NOMO-1 (cell line): ENCODE measurements at regions not wholly inside any gene's neighbourhood (a gene's known extent, or its start where the extent isn't known, plus 50 kb on each side); places are given as distances from the start of the nearest gene placed in this dataset.
A peak's percentile ranks its signal among the peaks of the same experiment; 100 is the strongest.

Experiments used
- DNase-seq, 2 experiments: peaks; one replicate each; lab custom pipeline; 2025; ENCODE audit not compliant: unreplicated experiment in 2 of 2; lab: John Stamatoyannopoulos, UW

DNA sequence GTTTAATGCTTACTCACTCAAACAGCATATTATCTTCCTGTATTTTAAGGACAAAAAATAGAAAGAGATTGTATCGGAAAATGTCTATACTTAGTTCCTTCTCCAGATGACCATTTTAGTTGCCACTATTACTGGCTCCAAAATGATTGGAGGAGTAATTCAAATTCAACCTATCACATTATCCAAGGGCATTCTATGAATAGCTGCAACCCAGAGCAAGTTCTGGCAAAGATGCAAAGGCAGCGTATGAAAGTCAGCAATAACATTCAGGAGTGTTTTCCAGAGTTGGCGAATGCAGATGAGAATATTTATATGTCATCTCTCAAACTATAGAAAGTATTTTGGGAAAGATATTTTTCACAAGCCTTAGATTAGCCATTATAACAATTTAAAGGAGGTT lies 389.8 kb upstream of the ADGRL2 start:
- DNase-seq, result no peak

DNA sequence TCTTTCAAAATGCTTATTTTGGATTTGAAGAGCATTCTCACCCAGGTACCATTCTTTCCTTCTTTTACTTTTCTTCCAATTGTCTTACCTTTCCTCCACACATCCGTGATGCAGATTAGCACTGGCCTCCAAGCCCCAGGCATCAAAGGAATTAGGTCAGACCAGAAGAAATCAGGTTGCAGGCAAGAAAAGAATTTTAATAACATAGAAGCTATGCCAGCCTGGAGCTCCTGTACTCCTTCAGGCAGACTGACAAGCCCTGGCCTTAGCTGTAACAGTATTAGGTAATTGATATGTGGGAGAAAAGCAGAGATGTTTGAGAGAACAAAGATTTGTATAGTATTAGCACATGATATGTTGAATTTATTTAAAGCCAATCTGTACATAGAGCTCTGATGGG lies 390.4 kb upstream of the ADGRL2 start:
- DNase-seq, result no peak

DNA sequence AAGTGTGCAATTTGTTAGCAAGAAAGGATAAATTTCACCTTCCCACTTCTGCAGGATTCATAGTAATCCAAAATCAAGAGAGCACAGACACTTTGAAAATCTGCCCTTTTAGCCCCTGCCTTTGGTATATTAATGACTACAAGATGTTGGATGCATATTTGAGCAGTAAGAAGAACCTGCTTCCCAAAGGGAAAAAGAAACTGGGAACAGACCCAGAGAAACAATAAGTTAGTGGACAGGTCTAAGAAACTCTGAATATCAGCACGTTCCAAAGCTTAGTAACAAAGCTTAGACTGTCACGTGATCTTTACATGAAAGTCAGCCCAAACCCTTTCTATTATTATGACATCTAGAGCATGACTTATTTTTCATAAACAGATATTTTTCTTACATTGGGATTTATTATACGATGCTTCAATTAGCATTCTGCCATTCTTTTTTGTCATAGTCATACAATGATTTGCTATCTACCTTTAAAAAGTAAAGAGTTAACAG lies 390.9 kb upstream of the ADGRL2 start:
- DNase-seq, result no peak

DNA sequence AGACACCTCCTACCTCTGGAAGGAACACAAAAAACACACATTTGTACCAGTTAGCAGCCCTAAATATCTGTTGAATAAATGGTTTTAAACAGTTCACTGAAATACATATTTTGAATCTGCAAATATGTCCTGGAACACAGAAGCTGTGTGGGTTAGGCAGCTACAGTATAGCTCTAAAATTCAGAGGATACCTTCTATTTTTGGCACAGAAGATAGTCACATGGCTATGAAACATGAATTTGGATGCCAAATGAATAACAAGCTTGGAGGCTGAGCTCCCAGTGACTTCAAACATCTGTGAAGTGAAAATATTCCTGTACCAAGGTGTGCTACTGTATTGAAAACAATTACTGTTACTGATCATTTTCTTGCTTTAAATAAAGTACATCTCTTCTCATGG lies 391.5 kb upstream of the ADGRL2 start:
- DNase-seq, result no peak

DNA sequence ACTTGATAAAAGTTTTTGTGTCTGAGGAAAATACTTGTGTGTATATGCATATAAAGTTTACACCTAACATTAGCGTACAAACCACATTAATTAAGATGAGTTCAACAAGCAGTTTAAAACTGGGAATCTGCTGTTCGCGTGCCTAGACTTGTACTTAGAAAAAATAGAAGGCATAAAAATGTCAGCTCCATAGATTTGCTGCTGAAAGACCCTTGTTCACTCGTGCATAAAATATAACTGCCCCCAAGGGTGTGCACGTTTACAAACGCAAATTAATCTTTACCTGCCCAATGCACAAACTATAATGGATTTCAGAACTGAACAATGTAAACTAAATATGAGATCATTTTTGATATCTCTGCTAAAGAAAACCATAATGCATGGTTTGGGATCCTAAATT lies 392.3 kb upstream of the ADGRL2 start:
- no peak for DNase-seq

DNA sequence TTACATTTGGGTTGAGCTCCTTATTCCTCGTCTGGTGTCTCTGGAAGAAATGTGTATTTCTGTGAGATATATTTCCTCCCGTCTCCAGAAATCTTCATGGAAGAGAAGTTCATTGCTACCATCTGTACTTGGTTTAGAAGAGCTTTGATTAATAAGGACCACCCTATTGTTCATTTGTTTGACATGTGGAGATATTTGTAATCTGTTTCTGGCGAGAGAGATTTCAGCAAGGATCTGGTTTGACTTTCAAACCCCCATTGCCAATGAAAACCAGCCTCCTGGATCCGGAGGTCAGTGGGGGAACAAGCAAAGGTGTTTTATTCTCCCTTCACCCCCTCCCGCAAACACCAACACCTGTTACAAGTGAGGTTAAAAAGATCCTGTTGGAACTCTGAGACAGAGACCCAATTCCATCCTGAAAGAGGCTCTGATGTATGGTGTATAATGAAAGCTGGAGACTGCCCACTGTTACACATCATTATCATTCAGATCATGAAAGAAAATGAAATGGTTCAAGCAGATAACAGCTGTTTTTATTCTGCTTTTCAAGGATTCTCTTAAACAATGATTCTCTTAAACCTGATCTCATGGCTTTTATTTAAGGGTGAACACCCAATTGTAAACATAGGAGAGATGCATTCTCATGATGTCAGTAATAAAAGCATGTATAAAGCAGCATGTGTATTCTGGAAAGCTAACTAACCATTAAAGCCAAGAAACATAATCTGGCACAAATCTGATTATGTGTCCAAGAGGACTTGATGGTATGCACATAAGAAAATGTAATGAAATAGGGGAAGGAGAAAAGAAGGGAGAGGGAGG lies 393.5 kb upstream of the ADGRL2 start:
- DNase-seq, result no peak

DNA sequence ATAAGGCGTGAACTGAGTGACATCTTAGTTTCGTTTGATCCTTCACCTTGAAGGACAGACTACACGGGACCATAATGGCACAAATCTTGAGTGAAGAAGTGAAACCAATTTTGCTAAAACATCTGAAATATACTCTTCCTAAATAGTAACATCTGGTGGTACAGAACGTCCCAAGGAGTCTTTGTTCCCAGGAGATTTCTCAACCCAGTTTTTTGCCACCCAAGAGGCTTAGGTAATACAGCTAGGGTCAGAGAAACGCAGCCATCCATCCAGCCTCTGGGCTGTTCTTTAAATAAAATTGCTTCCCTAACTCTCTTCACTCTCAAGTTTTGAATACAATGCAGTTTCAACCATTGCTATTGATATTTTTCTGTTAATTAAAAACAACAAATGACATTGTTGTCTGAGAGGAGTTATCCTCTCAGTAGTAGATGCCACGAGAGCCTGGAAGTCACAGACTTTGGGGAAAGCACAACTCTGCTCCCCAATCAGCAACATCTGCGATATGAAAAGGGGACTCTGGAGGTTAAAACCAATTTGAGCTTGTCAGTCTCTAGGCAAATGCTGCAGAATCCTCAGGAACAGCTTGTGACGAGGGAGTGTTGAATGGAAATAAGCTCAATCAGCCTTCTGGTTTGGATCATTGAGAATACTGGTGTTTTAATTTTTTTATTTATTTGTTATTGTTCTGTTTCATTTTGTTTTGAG lies 394.3 kb upstream of the ADGRL2 start:
- DNase-seq, result peak; percentile 35 to 57

DNA sequence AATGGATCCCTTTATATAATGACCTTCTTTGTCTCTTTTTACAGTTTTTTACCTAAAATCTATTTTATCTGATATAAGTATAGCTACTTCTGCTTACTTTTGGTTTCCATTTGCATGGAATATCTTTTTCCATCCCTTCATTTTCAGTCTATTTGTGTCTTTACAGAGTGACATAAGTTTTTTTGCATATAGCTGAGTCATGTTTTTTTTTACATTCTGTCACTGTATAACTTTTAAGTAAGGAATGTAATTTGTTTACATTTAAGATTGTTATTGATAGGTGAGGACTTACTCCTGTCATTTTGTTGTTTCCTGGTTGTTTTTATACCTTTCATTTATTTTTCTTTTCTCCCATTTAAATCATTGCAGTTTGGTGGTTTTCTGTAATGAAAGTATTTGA lies 402.7 kb upstream of the ADGRL2 start:
- DNase-seq, result no peak

DNA sequence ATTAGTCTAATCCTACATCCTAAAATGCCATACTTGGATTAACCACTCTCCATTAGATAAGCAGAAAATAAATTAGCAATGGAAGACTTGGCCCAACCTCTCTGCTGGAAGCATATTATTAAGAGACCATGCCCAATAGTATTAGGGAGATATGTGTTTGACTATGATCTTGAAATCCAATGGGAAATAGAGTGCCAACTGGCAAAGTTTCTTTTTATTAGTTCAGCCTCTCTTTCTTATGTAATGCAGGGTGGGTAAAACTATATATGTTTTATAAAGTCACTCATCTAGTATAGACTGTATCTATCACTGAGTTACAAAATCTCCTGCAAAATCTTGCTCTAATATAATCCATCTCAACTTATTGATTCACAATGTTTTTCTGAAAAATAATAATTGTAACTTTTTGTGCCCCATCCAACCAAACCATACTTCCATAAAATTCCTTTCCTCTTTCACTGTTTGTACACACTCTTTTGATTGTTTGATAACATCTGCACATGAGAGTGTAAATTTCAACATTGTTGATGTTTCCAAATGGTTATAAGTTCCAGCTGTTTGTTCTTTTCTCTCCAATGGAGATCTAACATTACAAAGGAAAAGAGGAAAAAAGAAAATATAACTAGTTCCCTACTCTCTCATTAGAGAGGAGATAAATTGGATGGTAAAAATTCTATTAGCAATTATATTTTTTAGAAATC lies 408.1 kb upstream of the ADGRL2 start:
- no peak for DNase-seq

DNA sequence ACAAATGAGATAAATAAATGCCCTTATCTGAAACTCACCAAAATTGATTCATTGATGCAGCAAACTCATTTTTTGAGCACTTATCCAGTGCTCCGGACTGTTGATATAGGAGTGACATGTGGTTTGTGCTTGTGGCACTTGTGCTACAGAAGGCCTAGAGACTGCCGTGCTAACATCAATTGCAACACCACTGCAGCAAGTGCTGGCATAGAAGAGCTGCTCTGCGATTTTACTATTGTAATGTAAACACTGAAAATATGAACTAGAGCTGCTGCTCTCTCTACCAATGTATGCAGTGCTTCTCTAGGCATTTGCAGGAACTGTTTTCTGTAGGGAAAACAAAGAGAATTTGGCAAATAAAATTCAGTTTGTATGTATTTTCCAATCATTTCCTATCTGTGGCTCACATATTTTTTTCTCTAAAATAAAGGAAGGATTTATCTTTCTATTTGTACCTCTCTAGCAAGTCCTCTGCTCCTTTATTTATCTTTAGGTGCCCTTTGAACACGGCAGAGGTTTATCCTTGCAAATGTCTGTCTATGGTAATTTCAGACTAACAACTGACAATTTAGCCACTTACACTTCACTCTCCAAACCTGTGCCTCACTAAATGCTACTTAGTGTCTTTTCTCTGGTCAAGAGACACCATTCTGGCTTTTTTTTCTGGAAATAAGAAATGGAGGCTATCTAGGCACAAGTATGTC lies 409.5 kb upstream of the ADGRL2 start:
- DNase-seq, result peak in 1 of 2 experiments; percentile 29

DNA sequence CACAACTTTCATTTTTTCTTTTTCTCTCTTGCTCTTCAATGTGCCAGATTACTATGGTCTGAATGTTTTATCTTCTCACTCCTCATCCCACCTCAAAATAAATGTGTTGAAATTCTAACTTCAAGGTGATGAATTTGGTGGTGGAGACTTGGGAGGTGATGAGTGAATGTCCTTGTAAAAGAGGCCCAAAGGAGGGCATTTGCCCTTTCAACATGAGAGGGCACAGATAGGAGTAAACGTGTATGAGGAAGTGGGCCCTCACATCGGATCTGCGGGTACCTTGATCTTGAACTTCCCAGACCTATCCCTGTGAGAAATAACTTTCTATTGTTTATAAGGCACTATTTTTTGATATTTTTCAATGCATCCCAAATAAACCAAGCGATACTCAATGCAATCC lies 412.3 kb upstream of the ADGRL2 start:
- DNase-seq, result no peak

DNA sequence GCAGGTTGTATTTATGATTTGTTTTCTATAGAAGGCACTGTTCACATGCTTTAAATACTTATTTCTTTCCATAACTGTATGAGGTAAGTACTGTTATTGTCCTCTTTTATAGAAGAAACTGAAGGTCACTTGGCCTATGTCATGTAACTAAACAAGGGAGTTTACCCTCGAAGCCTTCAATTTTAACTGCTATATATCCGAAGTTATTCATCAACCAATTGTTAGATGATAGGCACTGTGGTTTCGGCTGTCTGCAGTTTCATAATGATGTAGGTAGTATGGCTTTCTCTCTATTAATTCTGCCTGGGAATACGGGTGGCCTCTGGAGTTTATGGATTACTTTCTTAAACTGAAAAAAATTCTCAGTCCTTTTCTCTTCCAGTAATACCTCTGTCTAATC lies 413.3 kb upstream of the ADGRL2 start:
- no peak for DNase-seq

DNA sequence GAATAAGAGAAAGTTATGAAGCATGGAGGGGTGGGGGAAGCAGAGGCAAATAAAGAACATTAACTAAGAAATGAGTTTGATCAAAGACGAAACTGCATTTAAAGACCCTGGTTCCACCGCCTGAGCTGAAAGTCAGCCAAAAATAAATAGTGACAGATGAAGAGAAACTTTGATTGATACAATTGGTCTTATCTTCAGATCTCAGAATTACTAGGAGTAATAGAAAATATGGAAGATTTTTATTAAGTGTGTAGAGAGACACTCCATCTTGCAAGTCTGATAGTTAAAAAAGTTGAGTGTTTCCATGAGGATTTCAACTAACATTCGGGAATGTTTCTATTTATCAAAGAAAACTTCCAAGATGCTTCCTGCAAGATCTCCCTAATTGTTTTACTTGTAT lies 418.2 kb upstream of the ADGRL2 start:
- no peak for DNase-seq

DNA sequence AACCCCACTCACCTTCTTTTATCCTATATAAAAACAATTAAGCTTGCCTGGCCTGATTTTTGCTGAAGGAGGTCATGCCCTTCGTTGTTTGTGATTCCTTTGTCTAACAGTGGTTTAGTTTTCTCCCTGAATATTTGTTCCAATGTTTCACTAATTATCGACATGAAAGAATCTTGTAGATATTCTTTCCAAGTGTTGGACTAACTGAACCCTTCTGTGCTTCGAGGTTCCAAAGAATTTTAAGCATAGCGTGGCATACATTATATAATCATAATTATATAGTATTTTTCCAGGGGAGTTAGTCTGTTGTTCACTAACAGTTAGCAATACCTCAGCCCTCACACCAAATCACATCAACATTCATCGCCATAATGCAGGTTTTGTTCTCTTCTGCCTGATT lies 418.9 kb upstream of the ADGRL2 start:
- DNase-seq, result no peak

DNA sequence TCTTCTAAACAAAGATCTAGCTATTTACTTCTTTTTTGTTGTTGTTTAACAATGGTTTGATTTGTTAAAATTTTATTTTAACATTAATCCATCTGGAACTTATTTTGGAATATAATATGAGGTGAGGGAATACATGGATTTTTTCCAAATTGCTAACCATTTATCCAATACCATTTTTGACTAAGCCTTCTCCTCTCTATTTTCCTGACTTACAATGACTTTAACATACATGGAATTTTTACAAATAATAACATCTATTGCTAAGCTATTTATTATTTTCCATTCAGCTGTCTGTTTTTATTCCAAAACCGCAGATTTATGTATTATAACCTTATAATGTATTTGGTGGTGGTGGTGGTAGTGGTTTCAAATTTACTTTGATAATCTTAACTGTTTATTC lies 420.3 kb upstream of the ADGRL2 start:
- DNase-seq, result no peak

DNA sequence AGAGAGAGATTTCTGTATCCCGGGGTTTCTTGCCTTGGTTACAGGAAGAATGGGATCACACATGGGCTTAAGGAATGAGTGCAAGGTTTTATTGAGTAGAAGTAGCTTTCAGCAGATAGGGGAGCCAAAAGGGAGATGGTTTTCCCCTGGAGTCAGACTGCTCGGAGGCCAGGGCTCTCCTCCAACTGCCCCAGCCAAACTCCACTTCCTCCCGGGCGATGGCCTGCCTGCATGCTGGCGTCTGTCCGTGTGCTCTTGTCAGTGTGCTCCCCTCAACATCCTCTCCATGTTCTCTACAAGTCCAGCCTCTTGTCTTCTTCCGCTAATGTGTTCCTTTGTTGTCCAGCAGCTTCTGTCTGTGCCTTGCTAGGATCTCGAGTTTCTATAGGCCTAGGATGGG lies 421.3 kb upstream of the ADGRL2 start:
- no peak for DNase-seq

DNA sequence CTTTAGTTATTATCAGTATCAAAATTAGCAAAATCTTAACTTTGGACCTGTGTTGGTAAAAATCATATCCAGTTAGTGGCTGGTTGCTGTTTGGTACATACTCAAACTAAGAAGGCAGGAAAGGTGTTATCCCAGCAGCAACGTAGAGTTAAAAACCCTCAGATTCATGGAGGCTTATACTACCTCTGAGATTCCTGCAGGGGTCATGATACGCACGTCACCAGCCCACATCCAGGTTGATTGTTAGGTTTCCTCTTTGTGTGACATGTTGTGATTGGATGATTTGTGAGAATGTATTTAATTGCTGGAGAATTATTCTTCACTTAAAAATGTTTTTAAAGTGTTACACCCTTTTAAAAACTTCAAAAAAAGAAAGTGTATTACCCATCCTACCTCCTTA lies 423.3 kb upstream of the ADGRL2 start:
- no peak for DNase-seq

DNA sequence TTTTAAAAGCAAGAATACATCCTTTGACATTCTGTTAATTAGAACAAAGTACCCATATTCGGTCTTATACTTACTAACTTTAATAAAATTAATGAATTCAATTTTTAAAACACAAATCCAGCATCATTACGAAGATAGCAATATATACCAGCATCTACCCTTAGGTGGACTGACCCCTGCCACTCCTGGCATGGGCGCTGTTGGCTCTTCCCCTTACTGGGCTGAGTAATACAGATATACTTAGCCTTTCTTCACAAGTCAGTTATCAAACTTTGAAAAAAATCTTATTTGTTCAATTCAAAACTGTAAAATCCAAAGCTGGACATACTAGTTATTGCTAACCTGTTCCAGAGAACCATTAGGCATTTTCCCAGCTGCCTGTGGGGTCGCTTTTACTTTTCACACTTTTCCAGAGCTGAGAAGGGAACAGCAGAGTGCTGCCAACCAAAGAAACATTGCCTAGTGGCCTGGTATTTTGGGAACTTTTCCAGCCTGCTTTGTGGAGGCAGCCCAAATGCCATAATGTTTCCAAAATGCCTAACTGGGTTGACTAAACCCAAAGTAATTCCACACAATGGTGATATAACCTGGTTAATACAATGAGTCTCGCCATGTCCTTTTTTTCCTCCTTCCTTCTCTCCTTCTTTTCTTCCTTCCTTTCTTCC lies 424.7 kb upstream of the ADGRL2 start:
- no peak for DNase-seq

DNA sequence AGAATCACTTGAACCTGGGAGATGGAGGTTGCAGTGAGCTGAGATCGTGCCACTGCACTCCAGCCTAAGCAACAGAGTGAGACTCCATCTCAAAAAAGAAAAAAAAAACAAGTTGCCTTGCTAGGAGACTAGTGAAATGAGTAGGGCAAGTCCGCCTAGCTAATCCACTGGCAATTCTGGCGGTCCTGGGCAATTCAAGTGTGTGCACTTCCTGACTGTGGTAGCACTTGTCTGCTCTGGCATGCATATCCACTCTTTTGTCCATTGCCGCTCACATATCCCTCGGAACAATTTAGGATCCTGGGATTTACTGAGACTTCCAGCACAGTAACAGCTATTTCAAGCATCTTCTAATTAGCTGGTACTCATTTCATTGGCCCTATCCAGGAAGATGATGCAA lies 426.3 kb upstream of the ADGRL2 start:
- no peak for DNase-seq

DNA sequence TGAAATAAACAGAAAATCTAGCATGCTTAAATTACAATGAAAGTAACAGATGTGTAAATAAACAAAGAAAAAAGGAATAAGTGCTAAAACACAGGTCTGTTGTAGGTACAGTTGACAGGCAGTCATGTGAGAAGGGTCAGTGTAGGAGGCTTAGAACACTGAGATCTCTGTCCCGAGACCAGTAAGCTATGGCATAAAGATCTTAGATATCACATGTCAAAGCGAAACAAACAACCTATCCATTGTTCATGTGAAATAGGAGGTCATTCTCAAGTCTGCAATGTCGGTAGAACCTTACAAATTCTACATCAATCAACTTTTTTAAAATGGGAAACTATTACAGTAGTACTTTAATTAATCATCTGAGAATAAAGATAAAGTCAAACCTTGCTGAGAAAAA lies 428.9 kb upstream of the ADGRL2 start:
- DNase-seq, result no peak

DNA sequence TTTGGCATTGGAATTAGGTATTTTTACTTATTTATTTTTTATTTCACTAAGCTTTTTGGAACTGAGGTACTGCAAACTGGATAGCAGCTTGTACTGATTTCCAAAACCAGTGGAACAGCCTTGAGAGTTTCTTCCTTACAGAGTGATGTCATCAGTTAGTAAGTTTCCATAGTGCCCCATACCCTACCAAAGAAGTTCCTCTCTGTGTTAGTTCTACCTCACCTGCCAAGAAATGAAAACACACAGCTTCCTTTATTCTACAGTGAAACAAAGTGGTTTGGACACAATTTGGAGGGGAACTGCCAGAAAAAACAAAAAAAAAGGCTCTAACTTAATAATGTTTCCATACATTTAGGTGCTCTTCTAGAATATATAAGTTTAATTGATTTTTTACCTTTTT lies 430.9 kb upstream of the ADGRL2 start:
- peak in 1 of 2 experiments; percentile 23 for DNase-seq
